ENCODE measurements at regions not wholly inside any gene's neighbourhood (a gene's known extent, or its start where the extent isn't known, plus 50 kb on each side); places are given as distances from the start of the nearest gene placed in this dataset.

- no peak overlapping the region for H3K4me3 ChIP-seq
- peak in 2 of 8 experiments; percentile 22 to 38 for ATAC-seq (replicated peaks in 6 of 8)
- no peaks in the 10 kb centered on the region for H3K4me1 ChIP-seq (replicated peaks in 1 of 2)
- in situ Hi-C loops (cut with MboI; ENCODE audit: low pct_unique_long_range_greater_than_20kb in 2 of 9, low sequenced_read_pairs in 9 of 9, unreplicated experiment in 9 of 9), result no loop called here
- no peak overlapping the region for H3K27ac ChIP-seq
- 33 to 79% (median 45%) methylated on average over 1 to 6 of the region's 8 CpGs; no CpG with 5 or more reads in 5 of the 10 experiments for WGBS, 10 experiments
Observed at GRCh38 chr22:48556222-48556621, 1271.5 kb downstream of the BRD1 start.

- Histone ChIP-seq H3K4me1 (replicated peaks in 1 of 2) (no peaks in the 10 kb centered on the region), H3K27ac (no peak overlapping the region), H3K4me3 (no peak overlapping the region)
- WGBS, 10 experiments, result 35 to 80% methylated on average over 1 to 4 of the region's 10 CpGs; no CpG with 5 or more reads in 8 of the 10 experiments
- ATAC-seq (replicated peaks in 6 of 8), result peak in 2 of 8 experiments; percentile 8 to 24
- in situ Hi-C loops (cut with MboI; ENCODE audit: low pct_unique_long_range_greater_than_20kb in 2 of 9, low sequenced_read_pairs in 9 of 9, unreplicated experiment in 9 of 9), result no loop called here
Observed at GRCh38 chr22:48555606-48556005, 1272.1 kb downstream of the BRD1 start.

GRCh38 chr22:48554893-48555572 lies 1272.6 kb downstream of the BRD1 start:
- Histone ChIP-seq H3K4me3 (no peak overlapping the region), H3K4me1 (replicated peaks in 1 of 2) (no peaks in the 10 kb centered on the region), H3K27ac (no peak overlapping the region)
- in situ Hi-C loops (cut with MboI; ENCODE audit: low pct_unique_long_range_greater_than_20kb in 2 of 9, low sequenced_read_pairs in 9 of 9, unreplicated experiment in 9 of 9), result no loop called here
- peak in 3 of 8 experiments; percentile 35 to 64 (median 41) for ATAC-seq (replicated peaks in 6 of 8)
- 44 to 80% (median 73%) methylated on average over 2 to 12 of the region's 22 CpGs; no CpG with 5 or more reads in 3 of the 10 experiments for WGBS, 10 experiments

DNA sequence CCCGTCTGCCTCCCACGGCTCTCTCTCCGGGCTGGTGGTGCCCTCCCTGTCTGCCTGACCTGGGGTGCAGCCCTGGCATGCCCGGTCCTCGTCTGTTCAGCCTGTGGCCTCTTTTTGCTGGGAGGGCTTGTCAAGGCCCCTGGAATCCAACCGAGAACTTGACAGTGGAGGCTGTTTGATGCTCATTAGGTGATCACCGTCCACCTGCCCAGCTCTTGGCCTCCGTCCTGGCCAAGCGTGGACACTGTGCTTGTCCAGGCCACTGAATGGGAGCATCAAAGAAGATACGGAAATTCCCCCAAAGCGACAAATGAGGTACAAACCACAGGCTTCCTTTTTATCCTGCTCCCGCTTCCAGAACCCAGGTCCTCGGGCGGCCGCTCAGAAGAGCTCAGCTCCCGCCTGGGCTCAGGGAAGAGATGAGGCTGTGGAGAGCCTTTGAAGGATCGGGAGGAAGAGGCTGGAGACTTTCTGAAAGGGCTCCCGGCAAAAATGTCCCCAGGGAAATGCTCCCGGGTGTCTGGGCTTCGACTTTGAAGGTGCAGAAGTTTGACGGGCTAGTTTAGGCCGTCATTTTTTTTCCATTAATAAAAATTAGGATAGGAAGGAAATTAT lies 1273.9 kb downstream of the BRD1 start:
- WGBS, 10 experiments, result 58 to 100% (median 70%) methylated on average over 1 to 16 of the region's 22 CpGs; no CpG with 5 or more reads in 2 of the 10 experiments
- ATAC-seq (replicated peaks in 6 of 8), result no peak
- in situ Hi-C loops (cut with MboI; ENCODE audit: low pct_unique_long_range_greater_than_20kb in 2 of 9, low sequenced_read_pairs in 9 of 9, unreplicated experiment in 9 of 9), result no loop called here
- H3K27ac ChIP-seq, result no peak overlapping the region
- no peak overlapping the region for H3K4me3 ChIP-seq
- H3K4me1 ChIP-seq (replicated peaks in 1 of 2), result no peaks in the 10 kb centered on the region

DNA sequence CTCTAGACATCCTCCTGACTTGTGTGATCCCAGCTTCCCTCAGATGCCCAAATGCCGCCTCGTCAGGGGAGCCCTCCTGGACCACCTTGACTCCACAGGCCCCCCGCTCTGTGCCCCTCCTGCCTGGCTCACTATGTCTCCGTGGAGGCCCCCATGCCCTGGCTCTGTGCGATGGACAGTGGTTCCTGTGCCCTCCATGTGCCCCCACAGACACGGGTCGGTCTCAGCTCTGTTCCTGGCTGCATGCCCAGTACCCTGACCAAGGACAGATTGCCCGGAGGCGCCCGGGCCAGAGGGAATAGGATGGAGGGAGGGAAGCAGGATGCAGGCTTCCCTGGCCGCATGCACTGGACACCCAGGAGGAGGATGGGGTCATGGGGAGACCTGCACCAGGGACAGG lies 1274.6 kb downstream of the BRD1 start:
- WGBS, 10 experiments, result no CpG with 5 or more reads among the region's 11 CpGs
- Histone ChIP-seq H3K4me1 (replicated peaks in 1 of 2) (no peaks in the 10 kb centered on the region), H3K27ac (no peak overlapping the region), H3K4me3 (no peak overlapping the region)
- ATAC-seq (replicated peaks in 6 of 8), result no peak
- in situ Hi-C loops (cut with MboI; ENCODE audit: low pct_unique_long_range_greater_than_20kb in 2 of 9, low sequenced_read_pairs in 9 of 9, unreplicated experiment in 9 of 9), result no loop called here

GRCh38 chr22:48551716-48552268 lies 1275.9 kb downstream of the BRD1 start:
- Histone ChIP-seq H3K27ac (no peak overlapping the region), H3K4me3 (no peak overlapping the region), H3K4me1 (replicated peaks in 1 of 2) (no peaks in the 10 kb centered on the region)
- in situ Hi-C loops (cut with MboI; ENCODE audit: low pct_unique_long_range_greater_than_20kb in 2 of 9, low sequenced_read_pairs in 9 of 9, unreplicated experiment in 9 of 9), result no loop called here
- ATAC-seq (replicated peaks in 6 of 8), result no peak
- 50 to 100% (median 72%) methylated on average over 1 to 4 of the region's 17 CpGs; no CpG with 5 or more reads in 5 of the 10 experiments for WGBS, 10 experiments

DNA sequence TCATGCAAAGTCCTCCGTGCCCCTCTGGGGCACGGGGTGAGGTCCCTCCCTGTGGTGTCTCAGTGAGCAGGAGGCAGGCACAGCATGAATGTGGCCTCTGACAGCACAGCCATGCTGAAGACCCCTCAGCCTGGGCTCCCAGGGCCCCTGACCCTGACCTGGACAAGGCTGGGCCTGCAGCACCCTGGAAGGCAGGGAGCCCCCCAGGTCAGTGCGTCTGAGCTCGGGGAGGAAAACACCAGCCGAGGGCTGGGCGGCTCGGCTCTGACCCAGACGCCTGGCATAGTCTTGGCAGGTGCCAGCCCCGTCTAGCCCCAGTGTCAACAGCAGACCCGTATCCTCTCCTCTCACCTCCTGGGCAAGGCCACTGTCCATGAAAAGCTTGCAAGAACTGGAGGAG lies 1276.6 kb downstream of the BRD1 start:
- in situ Hi-C loops (cut with MboI; ENCODE audit: low pct_unique_long_range_greater_than_20kb in 2 of 9, low sequenced_read_pairs in 9 of 9, unreplicated experiment in 9 of 9), result no loop called here
- no peak for ATAC-seq (replicated peaks in 6 of 8)
- 0 to 20% methylated on average over 1 of the region's 10 CpGs; no CpG with 5 or more reads in 8 of the 10 experiments for WGBS, 10 experiments
- Histone ChIP-seq H3K27ac (no peak overlapping the region), H3K4me3 (no peak overlapping the region), H3K4me1 (replicated peaks in 1 of 2) (no peaks in the 10 kb centered on the region)

GRCh38 chr22:48548391-48548790 lies 1279.3 kb downstream of the BRD1 start:
- Histone ChIP-seq H3K27ac (no peak overlapping the region), H3K4me3 (no peak overlapping the region), H3K4me1 (replicated peaks in 1 of 2) (no peaks in the 10 kb centered on the region)
- WGBS, 10 experiments, result 17 to 100% (median 70%) methylated on average over 1 to 3 of the region's 8 CpGs; no CpG with 5 or more reads in 4 of the 10 experiments
- no peak for ATAC-seq (replicated peaks in 6 of 8)
- in situ Hi-C loops (cut with MboI; ENCODE audit: low pct_unique_long_range_greater_than_20kb in 2 of 9, low sequenced_read_pairs in 9 of 9, unreplicated experiment in 9 of 9), result no loop called here

- no peaks in the 10 kb centered on the region for H3K4me1 ChIP-seq (replicated peaks in 1 of 2)
- no peak for ATAC-seq (replicated peaks in 6 of 8)
Observed at GRCh38 chr22:48547971-48548370, 1279.7 kb downstream of the BRD1 start.

GRCh38 chr22:48546653-48547424 lies 1280.8 kb downstream of the BRD1 start:
- in situ Hi-C loops (cut with MboI; ENCODE audit: low pct_unique_long_range_greater_than_20kb in 2 of 9, low sequenced_read_pairs in 9 of 9, unreplicated experiment in 9 of 9), result no loop called here
- 51 to 82% (median 68%) methylated on average over 5 to 12 of the region's 19 CpGs; no CpG with 5 or more reads in 3 of the 10 experiments for WGBS, 10 experiments
- H3K4me1 ChIP-seq (replicated peaks in 1 of 2), result no peaks in the 10 kb centered on the region
- ATAC-seq (replicated peaks in 6 of 8), result no peak
- no peak overlapping the region for H3K4me3 ChIP-seq
- H3K27ac ChIP-seq, result no peak overlapping the region

More at GRCh38 chr22:48547971-48548370, 1279.7 kb downstream of the BRD1 start:
- Histone ChIP-seq H3K4me3 (no peak overlapping the region), H3K27ac (no peak overlapping the region)
- 0 to 75% (median 50%) methylated on average over 1 to 4 of the region's 13 CpGs; no CpG with 5 or more reads in 6 of the 10 experiments for WGBS, 10 experiments
- in situ Hi-C loops (cut with MboI; ENCODE audit: low pct_unique_long_range_greater_than_20kb in 2 of 9, low sequenced_read_pairs in 9 of 9, unreplicated experiment in 9 of 9), result no loop called here

- no peaks in the 10 kb centered on the region for H3K4me1 ChIP-seq (replicated peaks in 1 of 2)
- 60 to 100% (median 74%) methylated on average over 1 to 4 of the region's 18 CpGs; no CpG with 5 or more reads in 6 of the 10 experiments for WGBS, 10 experiments
- in situ Hi-C loops (cut with MboI; ENCODE audit: low pct_unique_long_range_greater_than_20kb in 2 of 9, low sequenced_read_pairs in 9 of 9, unreplicated experiment in 9 of 9), result no loop called here
- ATAC-seq (replicated peaks in 6 of 8), result no peak
- H3K4me3 ChIP-seq, result no peak overlapping the region
- H3K27ac ChIP-seq, result no peak overlapping the region
Observed at GRCh38 chr22:48545987-48546386, 1281.7 kb downstream of the BRD1 start.

GRCh38 chr22:48541401-48542098 lies 1286.1 kb downstream of the BRD1 start:
- ATAC-seq (replicated peaks in 6 of 8), result no peak
- WGBS, 10 experiments, result 51 to 80% (median 79%) methylated on average over 1 to 8 of the region's 16 CpGs; no CpG with 5 or more reads in 6 of the 10 experiments
- Histone ChIP-seq H3K4me3 (no peak overlapping the region), H3K4me1 (replicated peaks in 1 of 2) (no peaks in the 10 kb centered on the region), H3K27ac (no peak overlapping the region)
- in situ Hi-C loops (cut with MboI; ENCODE audit: low pct_unique_long_range_greater_than_20kb in 2 of 9, low sequenced_read_pairs in 9 of 9, unreplicated experiment in 9 of 9), result no loop called here
